ENCODE measurements at regions not wholly inside any gene's neighbourhood (a gene's known extent, or its start where the extent isn't known, plus 50 kb on each side); places are given as distances from the start of the nearest gene placed in this dataset.

- Histone ChIP-seq H3K36me3 (ENCODE audit: control insufficient read depth, insufficient read depth, low read length) (no peaks in the 10 kb centered on the region), H3K9me3 (ENCODE audit: control insufficient read depth, insufficient read depth, low read depth, low read length) (peaks cover 10% of the 10 kb centered on the region), H3K4me3 (ENCODE audit: low read depth, low read length) (no peak overlapping the region), H3K9ac (ENCODE audit: low read length) (no peak overlapping the region), H3K4me1 (ENCODE audit: control insufficient read depth, insufficient read depth, low read length) (no peaks in the 10 kb centered on the region), H3K27me3 (ENCODE audit: control insufficient read depth, insufficient read depth, low read length) (no peaks in the 10 kb centered on the region), H3K27ac (ENCODE audit: low read depth, low read length) (no peak overlapping the region)
Measured at GRCh38 chr4:33685939-33686338, 2558.4 kb downstream of the ARAP2 start.

- no peak overlapping the region for H3K9ac ChIP-seq (ENCODE audit: low read length)
- H3K36me3 ChIP-seq (ENCODE audit: control insufficient read depth, insufficient read depth, low read length): no peaks in the 10 kb centered on the region
- H3K4me1 ChIP-seq (ENCODE audit: control insufficient read depth, insufficient read depth, low read length): no peaks in the 10 kb centered on the region
Measured at GRCh38 chr4:33696041-33696440, 2548.3 kb downstream of the ARAP2 start.

GRCh38 chr4:33696586-33696985 lies 2547.7 kb downstream of the ARAP2 start:
- Histone ChIP-seq H3K9ac (ENCODE audit: low read length) (no peak overlapping the region), H3K36me3 (ENCODE audit: control insufficient read depth, insufficient read depth, low read length) (no peaks in the 10 kb centered on the region), H3K27me3 (ENCODE audit: control insufficient read depth, insufficient read depth, low read length) (no peaks in the 10 kb centered on the region), H3K4me3 (ENCODE audit: low read depth, low read length) (no peak overlapping the region), H3K9me3 (ENCODE audit: control insufficient read depth, insufficient read depth, low read depth, low read length) (peaks cover 21% of the 10 kb centered on the region), H3K4me1 (ENCODE audit: control insufficient read depth, insufficient read depth, low read length) (no peaks in the 10 kb centered on the region), H3K27ac (ENCODE audit: low read depth, low read length) (no peak overlapping the region)

More at GRCh38 chr4:33696041-33696440, 2548.3 kb downstream of the ARAP2 start:
- Histone ChIP-seq H3K27ac (ENCODE audit: low read depth, low read length) (no peak overlapping the region), H3K4me3 (ENCODE audit: low read depth, low read length) (no peak overlapping the region), H3K9me3 (ENCODE audit: control insufficient read depth, insufficient read depth, low read depth, low read length) (peaks cover 21% of the 10 kb centered on the region), H3K27me3 (ENCODE audit: control insufficient read depth, insufficient read depth, low read length) (no peaks in the 10 kb centered on the region)

- no peak overlapping the region for H3K27ac ChIP-seq (ENCODE audit: low read depth, low read length)
- peaks cover 20% of the 10 kb centered on the region for H3K9me3 ChIP-seq (ENCODE audit: control insufficient read depth, insufficient read depth, low read depth, low read length)
- no peaks in the 10 kb centered on the region for H3K36me3 ChIP-seq (ENCODE audit: control insufficient read depth, insufficient read depth, low read length)
- H3K4me1 ChIP-seq (ENCODE audit: control insufficient read depth, insufficient read depth, low read length): no peaks in the 10 kb centered on the region
- H3K27me3 ChIP-seq (ENCODE audit: control insufficient read depth, insufficient read depth, low read length): no peaks in the 10 kb centered on the region
- H3K4me3 ChIP-seq (ENCODE audit: low read depth, low read length): no peak overlapping the region
- H3K9ac ChIP-seq (ENCODE audit: low read length): no peak overlapping the region
Measured at GRCh38 chr4:33709247-33709646, 2535.1 kb downstream of the ARAP2 start.

GRCh38 chr4:33711826-33712225 lies 2532.5 kb downstream of the ARAP2 start:
- H3K4me1 ChIP-seq (ENCODE audit: control insufficient read depth, insufficient read depth, low read length): no peaks in the 10 kb centered on the region
- H3K9ac ChIP-seq (ENCODE audit: low read length): no peak overlapping the region
- no peak overlapping the region for H3K27ac ChIP-seq (ENCODE audit: low read depth, low read length)
- H3K27me3 ChIP-seq (ENCODE audit: control insufficient read depth, insufficient read depth, low read length): no peaks in the 10 kb centered on the region
- no peak overlapping the region for H3K4me3 ChIP-seq (ENCODE audit: low read depth, low read length)
- H3K9me3 ChIP-seq (ENCODE audit: control insufficient read depth, insufficient read depth, low read depth, low read length): peaks cover 19% of the 10 kb centered on the region
- H3K36me3 ChIP-seq (ENCODE audit: control insufficient read depth, insufficient read depth, low read length): no peaks in the 10 kb centered on the region

- Histone ChIP-seq H3K36me3 (ENCODE audit: control insufficient read depth, insufficient read depth, low read length) (no peaks in the 10 kb centered on the region), H3K27me3 (ENCODE audit: control insufficient read depth, insufficient read depth, low read length) (no peaks in the 10 kb centered on the region)
Measured at GRCh38 chr4:33714971-33715370, 2529.3 kb downstream of the ARAP2 start.

GRCh38 chr4:33715841-33716395 lies 2528.4 kb downstream of the ARAP2 start:
- Histone ChIP-seq H3K4me1 (ENCODE audit: control insufficient read depth, insufficient read depth, low read length) (no peaks in the 10 kb centered on the region), H3K27me3 (ENCODE audit: control insufficient read depth, insufficient read depth, low read length) (no peaks in the 10 kb centered on the region)

More at GRCh38 chr4:33714971-33715370, 2529.3 kb downstream of the ARAP2 start:
- no peak overlapping the region for H3K9ac ChIP-seq (ENCODE audit: low read length)
- H3K27ac ChIP-seq (ENCODE audit: low read depth, low read length): no peak overlapping the region
- no peaks in the 10 kb centered on the region for H3K4me1 ChIP-seq (ENCODE audit: control insufficient read depth, insufficient read depth, low read length)
- no peak overlapping the region for H3K4me3 ChIP-seq (ENCODE audit: low read depth, low read length)
- H3K9me3 ChIP-seq (ENCODE audit: control insufficient read depth, insufficient read depth, low read depth, low read length): peaks cover 4% of the 10 kb centered on the region

GRCh38 chr4:33722254-33722653 lies 2522.1 kb downstream of the ARAP2 start:
- Histone ChIP-seq H3K27me3 (ENCODE audit: control insufficient read depth, insufficient read depth, low read length) (no peaks in the 10 kb centered on the region), H3K4me1 (ENCODE audit: control insufficient read depth, insufficient read depth, low read length) (no peaks in the 10 kb centered on the region), H3K36me3 (ENCODE audit: control insufficient read depth, insufficient read depth, low read length) (no peaks in the 10 kb centered on the region), H3K27ac (ENCODE audit: low read depth, low read length) (no peak overlapping the region), H3K4me3 (ENCODE audit: low read depth, low read length) (no peak overlapping the region), H3K9me3 (ENCODE audit: control insufficient read depth, insufficient read depth, low read depth, low read length) (no peaks in the 10 kb centered on the region), H3K9ac (ENCODE audit: low read length) (no peak overlapping the region)

More at GRCh38 chr4:33715841-33716395, 2528.4 kb downstream of the ARAP2 start:
- H3K9ac ChIP-seq (ENCODE audit: low read length): no peak overlapping the region
- H3K36me3 ChIP-seq (ENCODE audit: control insufficient read depth, insufficient read depth, low read length): no peaks in the 10 kb centered on the region
- no peak overlapping the region for H3K4me3 ChIP-seq (ENCODE audit: low read depth, low read length)
- no peak overlapping the region for H3K27ac ChIP-seq (ENCODE audit: low read depth, low read length)
- H3K9me3 ChIP-seq (ENCODE audit: control insufficient read depth, insufficient read depth, low read depth, low read length): no peaks in the 10 kb centered on the region

GRCh38 chr4:33722800-33723516 lies 2521.4 kb downstream of the ARAP2 start:
- H3K27ac ChIP-seq (ENCODE audit: low read depth, low read length): no peak overlapping the region

GRCh38 chr4:33724685-33725084 lies 2519.6 kb downstream of the ARAP2 start:
- Histone ChIP-seq H3K9me3 (ENCODE audit: control insufficient read depth, insufficient read depth, low read depth, low read length) (no peaks in the 10 kb centered on the region), H3K36me3 (ENCODE audit: control insufficient read depth, insufficient read depth, low read length) (no peaks in the 10 kb centered on the region), H3K9ac (ENCODE audit: low read length) (no peak overlapping the region), H3K27ac (ENCODE audit: low read depth, low read length) (no peak overlapping the region), H3K4me3 (ENCODE audit: low read depth, low read length) (no peak overlapping the region), H3K27me3 (ENCODE audit: control insufficient read depth, insufficient read depth, low read length) (no peaks in the 10 kb centered on the region), H3K4me1 (ENCODE audit: control insufficient read depth, insufficient read depth, low read length) (no peaks in the 10 kb centered on the region)

More at GRCh38 chr4:33722800-33723516, 2521.4 kb downstream of the ARAP2 start:
- no peaks in the 10 kb centered on the region for H3K27me3 ChIP-seq (ENCODE audit: control insufficient read depth, insufficient read depth, low read length)
- H3K36me3 ChIP-seq (ENCODE audit: control insufficient read depth, insufficient read depth, low read length): no peaks in the 10 kb centered on the region
- no peaks in the 10 kb centered on the region for H3K4me1 ChIP-seq (ENCODE audit: control insufficient read depth, insufficient read depth, low read length)
- H3K9ac ChIP-seq (ENCODE audit: low read length): no peak overlapping the region
- H3K9me3 ChIP-seq (ENCODE audit: control insufficient read depth, insufficient read depth, low read depth, low read length): no peaks in the 10 kb centered on the region
- no peak overlapping the region for H3K4me3 ChIP-seq (ENCODE audit: low read depth, low read length)

GRCh38 chr4:33725861-33726260 lies 2518.5 kb downstream of the ARAP2 start:
- Histone ChIP-seq H3K4me3 (ENCODE audit: low read depth, low read length) (no peak overlapping the region), H3K4me1 (ENCODE audit: control insufficient read depth, insufficient read depth, low read length) (no peaks in the 10 kb centered on the region), H3K9me3 (ENCODE audit: control insufficient read depth, insufficient read depth, low read depth, low read length) (peaks cover 7% of the 10 kb centered on the region), H3K27ac (ENCODE audit: low read depth, low read length) (no peak overlapping the region), H3K9ac (ENCODE audit: low read length) (no peak overlapping the region), H3K27me3 (ENCODE audit: control insufficient read depth, insufficient read depth, low read length) (no peaks in the 10 kb centered on the region), H3K36me3 (ENCODE audit: control insufficient read depth, insufficient read depth, low read length) (no peaks in the 10 kb centered on the region)
